DND-41 (cell line): ENCODE measurements at regions not wholly inside any gene's neighbourhood (a gene's known extent, or its start where the extent isn't known, plus 50 kb on each side); places are given as distances from the start of the nearest gene placed in this dataset.

Experiments
- CTCF ChIP-seq: IDR thresholded peaks from 2 replicates; pipeline ENCODE4 v1.5.1; 2012; ENCODE audit warnings: borderline replicate concordance, low read length, moderate library complexity, mild to moderate bottlenecking; ENCODE audit not compliant: poor library complexity, severe bottlenecking; ENCODE audit errors: extremely low read depth
- EZH2 ChIP-seq: IDR thresholded peaks from 3 replicates; pipeline ENCODE4 v1.6.1; 2012; ENCODE audit warnings: borderline replicate concordance, low read depth, mild to moderate bottlenecking, moderate library complexity, low read length, inconsistent platforms; ENCODE audit not compliant: severe bottlenecking

GRCh38 chr4:27791640-27792039 is 931.0 kb downstream of the STIM2 start:
- TF ChIP-seq EZH2 (no peak), CTCF (no peak)
